Astrocyte (in vitro differentiated cells and primary cell): ENCODE measurements at regions not wholly inside any gene's neighbourhood (a gene's known extent, or its start where the extent isn't known, plus 50 kb on each side); places are given as distances from the start of the nearest gene placed in this dataset.
"Not testable (repeated sequence)": the region's sequence is repeated elsewhere in the genome, so short reads cannot be mapped to it uniquely, and the experiment has no call there.

Source experiments
- CTCF ChIP-seq: IDR thresholded peaks from 2 replicates; pipeline ENCODE4 v1.5.1; 2011; ENCODE audit warnings: low read depth, mild to moderate bottlenecking, inconsistent platforms, low read length, moderate library complexity; ENCODE audit not compliant: insufficient read depth
- EZH2 ChIP-seq: IDR thresholded peaks from 2 replicates; pipeline ENCODE4 v1.6.1; 2012; ENCODE audit warnings: mild to moderate bottlenecking, low read length, inconsistent platforms; ENCODE audit not compliant: insufficient read depth

- not testable (repeated sequence) for TF ChIP-seq CTCF, EZH2
These were observed 105.4 kb downstream of the SPATA31A6 start for GRCh38 chr9:42288865-42289229.
